MM.1S (cell line): ENCODE measurements at regions not wholly inside any gene's neighbourhood (a gene's known extent, or its start where the extent isn't known, plus 50 kb on each side); places are given as distances from the start of the nearest gene placed in this dataset.

Experiments used
- CTCF ChIP-seq: fragments of 300-600 bp; sonication (generic); IDR thresholded peaks from 2 replicates; pipeline ENCODE4 v1.5.1; 2016; ENCODE audit warnings: antibody characterized with exemption, low read length, mixed read lengths
- EZH2phosphoT487 ChIP-seq: fragments of 300-600 bp; sonication (generic); IDR thresholded peaks from 2 replicates; pipeline ENCODE4 v1.6.1; 2018; ENCODE audit warnings: antibody characterized with exemption, low read length

- TF ChIP-seq CTCF (no peak), EZH2phosphoT487 (no peak)
These were observed 400.7 kb upstream of the MKI67 start for GRCh38 chr10:128526791-128527375.
